NT2/D1 (cell line): ENCODE measurements at regions not wholly inside any gene's neighbourhood (a gene's known extent, or its start where the extent isn't known, plus 50 kb on each side); places are given as distances from the start of the nearest gene placed in this dataset.

Experiments used
- DNase-seq: peaks from one replicate; pipeline ENCODE4 v3.0.0-alpha.2; 2011; ENCODE audit warnings: low read depth, low spot score
- H3K27me3 ChIP-seq: 2 replicates; pipeline ENCODE4 v1.6.0; 2011; ENCODE audit warnings: mild to moderate bottlenecking; ENCODE audit not compliant: insufficient read length, insufficient read depth
- H3K36me3 ChIP-seq: 2 replicates; pipeline ENCODE4 v1.6.1; 2011; ENCODE audit warnings: mild to moderate bottlenecking, low read length, mixed read lengths; ENCODE audit not compliant: insufficient read depth, insufficient read length
- H3K4me1 ChIP-seq: 2 replicates; pipeline ENCODE4 v1.5.1; 2011; ENCODE audit not compliant: insufficient read depth, insufficient read length
- H3K4me3 ChIP-seq: 2 replicates; pipeline ENCODE4 v1.5.1; 2011; ENCODE audit warnings: low read depth; ENCODE audit not compliant: insufficient read length
- H3K9ac ChIP-seq: 2 replicates; pipeline ENCODE4 v1.6.0; 2011; ENCODE audit warnings: low read depth; ENCODE audit not compliant: insufficient read length
- H3K9me3 ChIP-seq: 2 replicates; pipeline ENCODE4 v1.5.1; 2011; ENCODE audit warnings: mild to moderate bottlenecking, low read length; ENCODE audit not compliant: insufficient read depth
- SUZ12 ChIP-seq: IDR thresholded peaks from 2 replicates; pipeline ENCODE4 v1.6.1; 2011; ENCODE audit not compliant: insufficient read length, insufficient read depth; ENCODE audit errors: extremely low read depth
- YY1 ChIP-seq: IDR thresholded peaks from 2 replicates; pipeline ENCODE4 v1.6.1; 2011; ENCODE audit not compliant: insufficient read length, insufficient read depth
- ZNF274 ChIP-seq: IDR thresholded peaks from 2 replicates; pipeline ENCODE4 v1.6.1; 2011; ENCODE audit warnings: mild to moderate bottlenecking, low read depth, low read length

GRCh38 chr16:65763640-65764305 lies 602.7 kb upstream of the CDH5 start:
- no peak for DNase-seq

GRCh38 chr16:65760874-65761273 lies 605.6 kb upstream of the CDH5 start:
- Histone ChIP-seq H3K9ac (no peak overlapping the region), H3K36me3 (no peaks in the 10 kb centered on the region), H3K4me1 (no peaks in the 10 kb centered on the region), H3K9me3 (no peaks in the 10 kb centered on the region), H3K4me3 (no peak overlapping the region), H3K27me3 (no peaks in the 10 kb centered on the region)
- no peak for DNase-seq
- no peak for TF ChIP-seq YY1
- TF ChIP-seq SUZ12: no peak
- TF ChIP-seq ZNF274: no peak

More at GRCh38 chr16:65763640-65764305, 602.7 kb upstream of the CDH5 start:
- Histone ChIP-seq H3K4me1 (no peaks in the 10 kb centered on the region), H3K27me3 (no peaks in the 10 kb centered on the region), H3K9ac (no peak overlapping the region), H3K36me3 (no peaks in the 10 kb centered on the region), H3K9me3 (peaks cover 5% of the 10 kb centered on the region; the same call in 1 of the 2 replicates), H3K4me3 (no peak overlapping the region)
- TF ChIP-seq YY1: no peak
- TF ChIP-seq ZNF274: no peak
- TF ChIP-seq SUZ12: no peak

GRCh38 chr16:65758620-65759019 lies 607.9 kb upstream of the CDH5 start:
- Histone ChIP-seq H3K27me3 (no peaks in the 10 kb centered on the region), H3K9me3 (no peaks in the 10 kb centered on the region), H3K4me3 (no peak overlapping the region), H3K9ac (no peak overlapping the region), H3K4me1 (no peaks in the 10 kb centered on the region), H3K36me3 (no peaks in the 10 kb centered on the region)
- DNase-seq: no peak
- no peak for TF ChIP-seq ZNF274
- no peak for TF ChIP-seq YY1
- TF ChIP-seq SUZ12: no peak

- H3K36me3 ChIP-seq: no peaks in the 10 kb centered on the region
- no peaks in the 10 kb centered on the region for H3K27me3 ChIP-seq
- no peaks in the 10 kb centered on the region for H3K4me1 ChIP-seq
- H3K4me3 ChIP-seq: no peak overlapping the region
- DNase-seq: no peak
- H3K9me3 ChIP-seq: no peaks in the 10 kb centered on the region
- TF ChIP-seq SUZ12: no peak
- no peak overlapping the region for H3K9ac ChIP-seq
Measured at GRCh38 chr16:65757064-65757463, 609.4 kb upstream of the CDH5 start.

GRCh38 chr16:65756163-65756562 lies 610.3 kb upstream of the CDH5 start:
- DNase-seq: no peak
- Histone ChIP-seq H3K4me3 (no peak overlapping the region), H3K9me3 (no peaks in the 10 kb centered on the region), H3K27me3 (no peaks in the 10 kb centered on the region), H3K36me3 (no peaks in the 10 kb centered on the region), H3K9ac (no peak overlapping the region), H3K4me1 (no peaks in the 10 kb centered on the region)
- TF ChIP-seq ZNF274: no peak
- no peak for TF ChIP-seq SUZ12
- TF ChIP-seq YY1: no peak

GRCh38 chr16:65754820-65755691 lies 611.4 kb upstream of the CDH5 start:
- Histone ChIP-seq H3K9ac (no peak overlapping the region), H3K4me3 (no peak overlapping the region), H3K4me1 (peaks cover 5% of the 10 kb centered on the region), H3K27me3 (no peaks in the 10 kb centered on the region), H3K36me3 (no peaks in the 10 kb centered on the region), H3K9me3 (no peaks in the 10 kb centered on the region)
- TF ChIP-seq SUZ12 (no peak), YY1 (no peak), ZNF274 (no peak)
- no peak for DNase-seq

- H3K4me1 ChIP-seq: peaks cover 11% of the 10 kb centered on the region
Measured at GRCh38 chr16:65752522-65752844, 614.0 kb upstream of the CDH5 start.

More at GRCh38 chr16:65752522-65752844, 614.0 kb upstream of the CDH5 start:
- Histone ChIP-seq H3K27me3 (no peaks in the 10 kb centered on the region), H3K4me3 (no peak overlapping the region), H3K9ac (no peak overlapping the region), H3K9me3 (no peaks in the 10 kb centered on the region), H3K36me3 (no peaks in the 10 kb centered on the region)
- TF ChIP-seq YY1: no peak
- TF ChIP-seq SUZ12: no peak
- no peak for TF ChIP-seq ZNF274
- DNase-seq: no peak
